IMR-90 (cell line): ENCODE measurements at regions not wholly inside any gene's neighbourhood (a gene's known extent, or its start where the extent isn't known, plus 50 kb on each side); places are given as distances from the start of the nearest gene placed in this dataset.

Experiments used
- ATAC-seq: fragments of 200-7000 bp; cut with Tn5 transposase; 2 replicates; pipeline ENCODE4 v1.9.1; 2020; ENCODE audit warnings: low read depth, mild to moderate bottlenecking, moderate library complexity
- BruUV-seq: library from RNA; stranded (reverse); fragments of 400-500 nt; replicated peaks from 2 replicates; lab custom pipeline; 2021; lab: Mats Ljungman, UMichigan
- CTCF ChIA-PET: fragments of 300-600 bp; formaldehyde crosslinking; extraction: SDS; loops from one replicate; lab custom pipeline; 2021; ENCODE audit warnings: antibody characterized with exemption; lab: Yijun Ruan, JAX
- POLR2A ChIA-PET: fragments of 300-600 bp; sonication (Branson Sonifier 250); formaldehyde crosslinking; loops from one replicate; lab custom pipeline; 2022; ENCODE audit warnings: antibody characterized with exemption; ENCODE audit not compliant: unreplicated experiment; lab: Charles Lee
- DNase-seq: peaks from one replicate; pipeline ENCODE4 v3.0.0; 2013
- H2AFZ ChIP-seq: replicated peaks from 2 replicates; pipeline ENCODE3; 2013; ENCODE audit warnings: low read length, mild to moderate bottlenecking; ENCODE audit not compliant: poor library complexity
- H2AK5ac ChIP-seq: 2 replicates; pipeline ENCODE4 v1.6.1; 2013; ENCODE audit warnings: low read depth, low read length, inconsistent platforms
- H2AK9ac ChIP-seq: replicated peaks from 2 replicates; pipeline ENCODE3; 2013; ENCODE audit warnings: mild to moderate bottlenecking, low read depth, low read length, moderate library complexity; ENCODE audit not compliant: poor library complexity
- H2BK120ac ChIP-seq: 2 replicates; pipeline ENCODE4 v1.6.1; 2013; ENCODE audit warnings: low read depth, low read length, inconsistent platforms
- H2BK15ac ChIP-seq: 3 replicates; pipeline ENCODE4 v1.6.1; 2013; ENCODE audit warnings: low read depth, low read length, inconsistent platforms
- H2BK20ac ChIP-seq: 2 replicates; pipeline ENCODE4 v1.6.1; 2013; ENCODE audit warnings: low read depth, mild to moderate bottlenecking, inconsistent platforms, low read length, moderate library complexity
- H2BK5ac ChIP-seq: 2 replicates; pipeline ENCODE4 v1.6.1; 2013; ENCODE audit warnings: mild to moderate bottlenecking, low read depth, low read length, inconsistent platforms; ENCODE audit not compliant: poor library complexity, severe bottlenecking
- H3K14ac ChIP-seq: replicated peaks from 2 replicates; pipeline ENCODE4 v1.6.1; 2013; ENCODE audit warnings: low read depth, low read length, inconsistent platforms
- H3K18ac ChIP-seq: 2 replicates; pipeline ENCODE4 v1.6.1; 2013; ENCODE audit warnings: low read depth, low read length, control low read depth
- H3K23ac ChIP-seq: 2 replicates; pipeline ENCODE4 v1.6.1; 2013; ENCODE audit warnings: low read depth, low read length, inconsistent platforms
- H3K27ac ChIP-seq: 2 replicates; pipeline ENCODE4 v1.5.1; 2013; ENCODE audit warnings: mild to moderate bottlenecking, control low read depth, low read length; ENCODE audit not compliant: insufficient read depth
- H3K27me3 ChIP-seq: 2 replicates; pipeline ENCODE4 v1.6.1; 2013; ENCODE audit warnings: low read length; ENCODE audit not compliant: control insufficient read depth, insufficient read depth
- H3K36me3 ChIP-seq: 2 replicates; pipeline ENCODE4 v1.6.1; 2013; ENCODE audit warnings: low read length, mixed read lengths; ENCODE audit not compliant: control insufficient read depth, insufficient read depth
- H3K4ac ChIP-seq: 2 replicates; pipeline ENCODE4 v1.6.1; 2013; ENCODE audit warnings: low read depth, low read length, inconsistent platforms
- H3K4me1 ChIP-seq: 2 replicates; pipeline ENCODE4 v1.6.1; 2013; ENCODE audit warnings: low read length, mixed read lengths; ENCODE audit not compliant: control insufficient read depth, insufficient read depth
- H3K4me2 ChIP-seq: 2 replicates; pipeline ENCODE4 v1.6.1; 2013; ENCODE audit warnings: low read depth, mild to moderate bottlenecking, control low read depth, low read length, moderate library complexity
- H3K4me3 ChIP-seq: 2 replicates; pipeline ENCODE4 v1.5.1; 2013; ENCODE audit warnings: low read depth, mild to moderate bottlenecking, control low read depth, low read length, moderate library complexity; ENCODE audit not compliant: insufficient read depth
- H3K56ac ChIP-seq: 2 replicates; pipeline ENCODE4 v1.6.1; 2013; ENCODE audit warnings: low read length, inconsistent platforms; ENCODE audit not compliant: insufficient read depth; ENCODE audit errors: extremely low read depth
- H3K79me1 ChIP-seq, 2 experiments: 2 replicates each; pipeline ENCODE4 v1.6.1; 2013; ENCODE audit warnings: low read length in 2 of 2, inconsistent platforms in 1 of 2, low read depth in 1 of 2
- H3K9ac ChIP-seq: 2 replicates; pipeline ENCODE4 v1.6.1; 2013; ENCODE audit warnings: low read depth, low read length, control low read depth
- H3K9me1 ChIP-seq: 2 replicates; pipeline ENCODE4 v1.6.1; 2013; ENCODE audit warnings: low read length, inconsistent platforms; ENCODE audit not compliant: insufficient read depth
- H3K9me3 ChIP-seq: 2 replicates; pipeline ENCODE4 v1.6.1; 2013; ENCODE audit warnings: low read length; ENCODE audit not compliant: control insufficient read depth, insufficient read depth
- H4K20me1 ChIP-seq: 2 replicates; pipeline ENCODE4 v1.6.1; 2013; ENCODE audit warnings: low read length, inconsistent platforms; ENCODE audit not compliant: insufficient read depth
- H4K5ac ChIP-seq: 2 replicates; pipeline ENCODE4 v1.6.1; 2013; ENCODE audit warnings: mild to moderate bottlenecking, low read depth, low read length, control low read depth
- H4K8ac ChIP-seq, 2 experiments: 2 replicates each; pipeline ENCODE4 v1.6.1; 2013; ENCODE audit warnings: low read depth in 2 of 2, low read length in 2 of 2, control low read depth in 1 of 2, inconsistent platforms in 1 of 2
- H4K91ac ChIP-seq: 2 replicates; pipeline ENCODE4 v1.6.1; 2013; ENCODE audit warnings: low read depth, low read length, inconsistent platforms; ENCODE audit not compliant: insufficient read depth
- BHLHE40 ChIP-seq: fragments of 150-350 bp; IDR thresholded peaks from 2 replicates; pipeline ENCODE4 v1.6.1; 2016; ENCODE audit warnings: mild to moderate bottlenecking, low read depth, low read length
- CEBPB ChIP-seq: IDR thresholded peaks from 2 replicates; pipeline ENCODE4 v1.6.1; 2012; ENCODE audit warnings: low read depth, low read length, improper control_type of control experiment
- FOS ChIP-seq: fragments of 150-350 bp; IDR thresholded peaks from 2 replicates; pipeline ENCODE4 v1.6.1; 2016; ENCODE audit warnings: low read depth, low read length
- MAFK ChIP-seq: IDR thresholded peaks from 2 replicates; pipeline ENCODE4 v1.6.1; 2012; ENCODE audit warnings: low read depth, low read length, improper control_type of control experiment
- MAZ ChIP-seq: IDR thresholded peaks from 2 replicates; pipeline ENCODE4 v1.6.1; 2012; ENCODE audit warnings: low read depth, mild to moderate bottlenecking, low read length, improper control_type of control experiment, moderate library complexity, borderline replicate concordance
- MXI1 ChIP-seq: IDR thresholded peaks from 2 replicates; pipeline ENCODE4 v1.6.1; 2012; ENCODE audit warnings: low read depth, mild to moderate bottlenecking, low read length, moderate library complexity, borderline replicate concordance
- NFE2L2 ChIP-seq: fragments of 150-350 bp; IDR thresholded peaks from 2 replicates; pipeline ENCODE4 v1.6.1; 2016; ENCODE audit warnings: low read depth, mild to moderate bottlenecking, low read length
- POLR2A ChIP-seq: IDR thresholded peaks from 2 replicates; pipeline ENCODE4 v1.6.1; 2012; ENCODE audit warnings: mild to moderate bottlenecking, low read depth, low read length
- RAD21 ChIP-seq: IDR thresholded peaks from 2 replicates; pipeline ENCODE4 v1.6.1; 2012; ENCODE audit warnings: low read length, improper control_type of control experiment
- RCOR1 ChIP-seq: IDR thresholded peaks from 2 replicates; pipeline ENCODE4 v1.6.1; 2012; ENCODE audit warnings: mild to moderate bottlenecking, low read length, improper control_type of control experiment; ENCODE audit not compliant: insufficient replicate concordance
- RFX5 ChIP-seq: IDR thresholded peaks from 2 replicates; pipeline ENCODE4 v1.8.0; 2012; ENCODE audit warnings: low read depth, mild to moderate bottlenecking, low read length, moderate library complexity
- SMC3 ChIP-seq: fragments of 150-350 bp; IDR thresholded peaks from 2 replicates; pipeline ENCODE4 v1.6.1; 2016; ENCODE audit warnings: low read depth, mild to moderate bottlenecking, antibody characterized with exemption, low read length, moderate library complexity
- WGBS, 2 experiments: methylation state at CpG; one replicate each; pipeline versions ENCODE4 v1.1.5 to v1.1.7; 2013; ENCODE audit warnings: missing lambda C conversion rate in 2 of 2; ENCODE audit not compliant: insufficient read length in 1 of 2; ENCODE audit errors: extremely low coverage in 2 of 2; 5-methylcytosine and 5-hydroxymethylcytosine counted together
- dilution Hi-C: fragments of 300-500 bp; cut with HindIII; formaldehyde crosslinking; loops from one replicate; pipeline ENCODE4 v1.14.3; 2018; ENCODE audit warnings: low sequenced_read_pairs; ENCODE audit not compliant: unreplicated experiment
- in situ Hi-C: fragments of 300-500 bp; cut with MboI; formaldehyde crosslinking; loops from 3 replicates; pipeline ENCODE4 v1.14.3; 2019; ENCODE audit warnings: low sequenced_read_pairs, inconsistent platforms, mixed read lengths
- intact Hi-C: fragments of 100-400 bp; cut with micrococcal nuclease; formaldehyde crosslinking; loops from 2 replicates; pipeline ENCODE4 v1.10.0; 2022
- TF ChIP-seq, protein P1 (sequence below): fragments of 150-350 bp; IDR thresholded peaks from 2 replicates; pipeline ENCODE4 v1.6.1; 2016; ENCODE audit warnings: low read depth, mild to moderate bottlenecking, low read length, moderate library complexity, borderline replicate concordance
- TF ChIP-seq, protein P2 (sequence below): conservative IDR thresholded peaks from 2 replicates; pipeline ENCODE4 v1.5.1; 2012; ENCODE audit warnings: mild to moderate bottlenecking, low read depth, low read length, improper control_type of control experiment
- TF ChIP-seq, protein P3 (sequence below): fragments of 150-350 bp; IDR thresholded peaks from 2 replicates; pipeline ENCODE4 v1.6.1; 2017; ENCODE audit warnings: mild to moderate bottlenecking, antibody characterized with exemption, low read length, low read depth

DNA sequence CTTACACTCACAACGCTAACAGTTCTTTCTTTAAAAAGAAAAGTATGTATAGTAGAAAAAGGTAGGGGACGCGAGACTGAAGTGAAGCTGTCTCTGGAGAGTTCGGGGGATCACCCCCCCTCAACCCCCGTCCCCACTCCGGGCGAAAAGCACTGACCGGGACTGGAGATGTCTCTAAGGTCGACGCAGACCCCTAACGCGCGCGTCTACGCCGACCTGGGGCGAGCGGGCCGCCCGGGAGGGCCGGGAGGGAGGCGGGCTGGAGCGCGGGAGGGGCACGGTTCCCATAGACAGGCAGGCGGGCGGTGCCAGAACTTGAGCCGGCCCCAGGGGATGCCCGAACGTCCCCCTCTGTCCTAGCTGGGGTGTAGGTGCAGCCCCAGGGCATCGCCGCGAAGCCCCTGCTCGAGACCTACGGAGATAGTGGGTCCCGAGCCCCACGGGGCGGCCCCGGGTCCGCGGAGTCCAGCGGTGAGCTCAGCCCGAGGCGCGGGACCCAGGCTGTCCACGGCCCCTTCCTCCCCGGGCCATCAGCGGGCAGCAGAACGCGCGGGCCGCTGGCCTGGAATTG is 82.2 kb downstream of the CHRNA1 start:
- 0% methylated on average over 26 of the region's 52 CpGs; no CpG with 5 or more reads in 1 of the 2 experiments for WGBS, 2 experiments
- peaks cover 5% of the 10 kb centered on the region; the same call in 1 of the 2 replicates for H4K20me1 ChIP-seq
- no peak overlapping the region for H2BK15ac ChIP-seq
- ChIA-PET CTCF (interaction anchor here (0.7 to 1.6 kb wide), 4 partner anchors 10 to 104 kb away, joined by 3 to 6 read pairs (median 4); no protein-coding TSS in a partner anchor), POLR2A (no interaction called here)
- peak overlapping the region; percentile 79 for H3K23ac ChIP-seq
- peak overlapping the region; percentile 64 for H3K27ac ChIP-seq
- peak overlapping the region; percentile 48 for H3K4ac ChIP-seq
- H3K4me3 ChIP-seq: peak overlapping the region; percentile 93
- peak overlapping the region; percentile 22 to 72; a peak in 3 of 4 replicates for H4K8ac ChIP-seq
- peaks cover 3% of the 10 kb centered on the region; the same call in 1 of the 2 replicates for H3K9me1 ChIP-seq
- H3K4me2 ChIP-seq: peak overlapping the region; percentile 93
- ATAC-seq: peak; percentile 61
- in situ Hi-C loops: no loop called here
- peak overlapping the region; percentile 52 for H4K5ac ChIP-seq
- peak overlapping the region; percentile 72 for H3K14ac ChIP-seq
- no peak overlapping the region for H2BK20ac ChIP-seq
- peak overlapping the region; percentile 68 for H4K91ac ChIP-seq
- H3K36me3 ChIP-seq: no peaks in the 10 kb centered on the region; the same call in 1 of the 2 replicates
- H3K18ac ChIP-seq: peak overlapping the region; percentile 9; the same call in 1 of the 2 replicates
- H3K79me1 ChIP-seq: peaks cover 31 to 38% of the 10 kb centered on the region in 2 experiments
- intact Hi-C loops: loop anchor here (1.0 to 2.0 kb wide), 2 partner anchors 76 to 219 kb away; no protein-coding TSS in a partner anchor
- no peak for DNase-seq
- H2BK5ac ChIP-seq: peak overlapping the region; percentile 51
- no peaks in the 10 kb centered on the region for H3K9me3 ChIP-seq
- peak overlapping the region; percentile 81 for H3K9ac ChIP-seq
- BruUV-seq: no TSS peak
- H3K56ac ChIP-seq: peak overlapping the region; percentile 59; the same call in 1 of the 2 replicates
- dilution Hi-C loops: no loop called here
- H2AK9ac ChIP-seq: peak overlapping the region; percentile 92
- H2BK120ac ChIP-seq: peak overlapping the region; percentile 28; the same call in 1 of the 2 replicates
- no peak overlapping the region for H2AK5ac ChIP-seq
- no peaks in the 10 kb centered on the region for H3K27me3 ChIP-seq
- H3K4me1 ChIP-seq: peaks cover 2% of the 10 kb centered on the region; the same call in 1 of the 2 replicates
- peak overlapping the region; percentile 94 for H2AFZ ChIP-seq
- TF ChIP-seq SMC3 (no peak), MAFK (no peak), CEBPB (no peak), RFX5 (no peak), FOS (no peak), NFE2L2 (no peak), MAZ (no peak), RCOR1 (no peak), MXI1 (no peak), POLR2A (no peak), BHLHE40 (no peak), RAD21 (no peak)
- TF ChIP-seq, protein P1, sequence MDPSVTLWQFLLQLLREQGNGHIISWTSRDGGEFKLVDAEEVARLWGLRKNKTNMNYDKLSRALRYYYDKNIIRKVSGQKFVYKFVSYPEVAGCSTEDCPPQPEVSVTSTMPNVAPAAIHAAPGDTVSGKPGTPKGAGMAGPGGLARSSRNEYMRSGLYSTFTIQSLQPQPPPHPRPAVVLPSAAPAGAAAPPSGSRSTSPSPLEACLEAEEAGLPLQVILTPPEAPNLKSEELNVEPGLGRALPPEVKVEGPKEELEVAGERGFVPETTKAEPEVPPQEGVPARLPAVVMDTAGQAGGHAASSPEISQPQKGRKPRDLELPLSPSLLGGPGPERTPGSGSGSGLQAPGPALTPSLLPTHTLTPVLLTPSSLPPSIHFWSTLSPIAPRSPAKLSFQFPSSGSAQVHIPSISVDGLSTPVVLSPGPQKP: no peak
- TF ChIP-seq, protein P2, sequence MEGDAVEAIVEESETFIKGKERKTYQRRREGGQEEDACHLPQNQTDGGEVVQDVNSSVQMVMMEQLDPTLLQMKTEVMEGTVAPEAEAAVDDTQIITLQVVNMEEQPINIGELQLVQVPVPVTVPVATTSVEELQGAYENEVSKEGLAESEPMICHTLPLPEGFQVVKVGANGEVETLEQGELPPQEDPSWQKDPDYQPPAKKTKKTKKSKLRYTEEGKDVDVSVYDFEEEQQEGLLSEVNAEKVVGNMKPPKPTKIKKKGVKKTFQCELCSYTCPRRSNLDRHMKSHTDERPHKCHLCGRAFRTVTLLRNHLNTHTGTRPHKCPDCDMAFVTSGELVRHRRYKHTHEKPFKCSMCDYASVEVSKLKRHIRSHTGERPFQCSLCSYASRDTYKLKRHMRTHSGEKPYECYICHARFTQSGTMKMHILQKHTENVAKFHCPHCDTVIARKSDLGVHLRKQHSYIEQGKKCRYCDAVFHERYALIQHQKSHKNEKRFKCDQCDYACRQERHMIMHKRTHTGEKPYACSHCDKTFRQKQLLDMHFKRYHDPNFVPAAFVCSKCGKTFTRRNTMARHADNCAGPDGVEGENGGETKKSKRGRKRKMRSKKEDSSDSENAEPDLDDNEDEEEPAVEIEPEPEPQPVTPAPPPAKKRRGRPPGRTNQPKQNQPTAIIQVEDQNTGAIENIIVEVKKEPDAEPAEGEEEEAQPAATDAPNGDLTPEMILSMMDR: no peak
- TF ChIP-seq, protein P3, sequence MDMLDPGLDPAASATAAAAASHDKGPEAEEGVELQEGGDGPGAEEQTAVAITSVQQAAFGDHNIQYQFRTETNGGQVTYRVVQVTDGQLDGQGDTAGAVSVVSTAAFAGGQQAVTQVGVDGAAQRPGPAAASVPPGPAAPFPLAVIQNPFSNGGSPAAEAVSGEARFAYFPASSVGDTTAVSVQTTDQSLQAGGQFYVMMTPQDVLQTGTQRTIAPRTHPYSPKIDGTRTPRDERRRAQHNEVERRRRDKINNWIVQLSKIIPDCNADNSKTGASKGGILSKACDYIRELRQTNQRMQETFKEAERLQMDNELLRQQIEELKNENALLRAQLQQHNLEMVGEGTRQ: no peak
